22Rv1 (cell line): ENCODE measurements at regions not wholly inside any gene's neighbourhood (a gene's known extent, or its start where the extent isn't known, plus 50 kb on each side); places are given as distances from the start of the nearest gene placed in this dataset.
"Not testable (repeated sequence)": the region's sequence is repeated elsewhere in the genome, so short reads cannot be mapped to it uniquely, and the experiment has no call there.

Source experiments
- H3K27ac ChIP-seq: fragments of 450-650 bp; 2 replicates; pipeline ENCODE4 v1.5.1; 2017
- CTCF ChIP-seq: fragments of 450-650 bp; IDR thresholded peaks from 2 replicates; pipeline ENCODE4 v1.5.1; 2017; ENCODE audit warnings: mild to moderate bottlenecking
- ZFX ChIP-seq: fragments of 450-650 bp; IDR thresholded peaks from 2 replicates; pipeline ENCODE4 v1.6.1; 2017; ENCODE audit warnings: antibody characterized with exemption, borderline replicate concordance

GRCh38 chr12:94841904-94842610 is 161.4 kb downstream of the NDUFA12 start:
- H3K27ac ChIP-seq: no peak overlapping the region
- no peak for TF ChIP-seq CTCF
- TF ChIP-seq ZFX: no peak

GRCh38 chr12:94841177-94841576 is 162.3 kb downstream of the NDUFA12 start:
- TF ChIP-seq CTCF (no peak), ZFX (no peak)

GRCh38 chr12:94839347-94839746 is 164.2 kb downstream of the NDUFA12 start:
- no peak for TF ChIP-seq ZFX
- TF ChIP-seq CTCF: no peak
- no peak overlapping the region for H3K27ac ChIP-seq

More at GRCh38 chr12:94841177-94841576, 162.3 kb downstream of the NDUFA12 start:
- no peak overlapping the region for H3K27ac ChIP-seq

- not testable (repeated sequence) for H3K27ac ChIP-seq
Observed at GRCh38 chr12:94836952-94837670, 166.4 kb downstream of the NDUFA12 start.

- TF ChIP-seq CTCF (no peak), ZFX (no peak)
- no peak overlapping the region for H3K27ac ChIP-seq
Observed at GRCh38 chr12:94834036-94834625, 169.4 kb downstream of the NDUFA12 start.

GRCh38 chr12:94832780-94833681 is 170.5 kb downstream of the NDUFA12 start:
- H3K27ac ChIP-seq: no peak overlapping the region
- TF ChIP-seq CTCF (no peak), ZFX (no peak)

- no peak for TF ChIP-seq ZFX
- no peak for TF ChIP-seq CTCF
Observed at GRCh38 chr12:94832105-94832504, 171.4 kb downstream of the NDUFA12 start.

More at GRCh38 chr12:94832105-94832504, 171.4 kb downstream of the NDUFA12 start:
- no peak overlapping the region for H3K27ac ChIP-seq
